MV-4-11 (cell line): ENCODE measurements at regions not wholly inside any gene's neighbourhood (a gene's known extent, or its start where the extent isn't known, plus 50 kb on each side); places are given as distances from the start of the nearest gene placed in this dataset.
"Not testable (repeated sequence)": the region's sequence is repeated elsewhere in the genome, so short reads cannot be mapped to it uniquely, and the experiment has no call there.

ENCODE experiments used
- DNase-seq: peaks from one replicate; lab custom pipeline; 2025; lab: John Stamatoyannopoulos, UW

GRCh38 chr7:82624965-82625364 lies 181.4 kb upstream of the CACNA2D1 start:
- DNase-seq = no peak

GRCh38 chr7:82624337-82624736 lies 180.8 kb upstream of the CACNA2D1 start:
- DNase-seq = no peak

DNA sequence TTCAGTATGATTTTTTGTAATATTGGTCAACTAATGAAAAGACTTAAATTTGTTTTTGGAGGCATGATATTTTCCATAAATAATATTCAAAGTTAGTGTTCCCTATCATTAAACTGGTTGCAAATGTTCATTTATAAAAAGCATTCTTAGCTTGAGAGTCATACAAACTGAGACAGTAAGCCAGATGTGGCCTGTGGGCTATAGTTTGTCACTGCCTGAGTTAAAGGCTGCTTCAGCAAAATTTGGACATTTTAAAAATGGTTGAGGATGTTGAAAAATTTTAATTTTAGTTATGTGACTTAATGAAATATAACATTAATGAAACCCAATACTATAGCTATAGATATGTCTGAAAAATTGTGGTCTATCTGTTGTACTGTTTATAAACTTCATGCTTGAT lies 180.2 kb upstream of the CACNA2D1 start:
- no peak for DNase-seq

- no peak for DNase-seq
Measured at GRCh38 chr7:82617156-82617555, 173.6 kb upstream of the CACNA2D1 start.

- peak; percentile 90 for DNase-seq
Measured at GRCh38 chr7:82616059-82616728, 172.6 kb upstream of the CACNA2D1 start.

- peak; percentile 94 for DNase-seq
Measured at GRCh38 chr7:82615527-82615926, 171.9 kb upstream of the CACNA2D1 start.

DNA sequence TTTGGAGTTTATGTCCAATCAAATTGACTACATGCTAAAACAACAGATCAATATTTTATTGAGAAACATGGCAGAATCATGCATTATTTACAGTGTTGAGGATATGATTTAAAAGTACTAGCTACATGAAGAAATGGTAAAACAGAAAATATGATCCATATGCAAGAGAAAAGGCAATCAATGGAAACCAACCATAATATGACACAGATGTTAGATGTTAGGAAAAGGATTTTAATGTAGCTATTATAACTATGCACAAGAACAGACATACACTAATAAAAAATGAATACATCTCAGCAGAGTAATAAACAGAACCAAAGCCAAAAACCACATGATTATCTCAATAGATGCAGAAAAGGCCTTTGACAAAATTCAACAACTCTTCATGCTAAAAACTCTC lies 166.2 kb upstream of the CACNA2D1 start:
- DNase-seq = no peak

- DNase-seq = peak; percentile 15
Measured at GRCh38 chr7:82605247-82605864, 161.8 kb upstream of the CACNA2D1 start.

- DNase-seq = no peak
Measured at GRCh38 chr7:82602066-82602465, 158.5 kb upstream of the CACNA2D1 start.

DNA sequence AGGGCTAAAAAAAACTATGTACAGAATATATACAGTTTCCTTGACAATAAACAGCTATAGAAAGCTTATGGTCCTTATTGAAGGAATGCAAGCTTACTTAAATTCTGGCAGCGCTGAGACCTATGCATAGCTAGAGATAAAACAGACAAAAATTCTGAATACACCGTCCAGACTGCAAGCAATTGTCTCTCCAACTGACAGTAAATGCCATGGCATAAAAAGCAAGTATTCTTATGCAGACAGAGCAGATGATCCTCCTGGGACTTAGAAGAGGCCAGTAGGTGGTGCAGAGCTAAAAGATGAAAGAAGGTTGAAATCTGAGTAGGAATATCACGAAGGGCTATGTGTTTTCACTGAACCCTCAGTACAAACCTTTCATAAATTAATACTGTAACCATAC lies 157.0 kb upstream of the CACNA2D1 start:
- DNase-seq = no peak

- no peak for DNase-seq
Measured at GRCh38 chr7:82599895-82600294, 156.3 kb upstream of the CACNA2D1 start.

DNA sequence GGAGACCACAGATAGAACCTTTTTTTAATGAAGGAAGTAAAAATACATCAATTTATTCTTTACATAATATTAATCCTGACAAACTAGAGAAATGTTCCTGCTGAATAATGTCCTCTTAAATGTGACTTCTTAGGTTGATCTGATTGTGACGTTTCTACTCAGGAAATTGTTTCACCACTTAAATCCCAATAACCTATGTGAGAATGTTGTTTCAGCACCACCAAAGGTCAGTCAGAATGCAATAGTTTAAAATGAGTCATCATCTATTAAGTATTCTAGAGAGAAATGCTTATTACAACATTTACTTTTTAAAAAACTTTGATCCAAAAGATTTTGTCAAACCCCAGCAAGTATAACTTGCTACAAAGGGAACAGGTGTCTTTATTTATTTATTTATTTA lies 155.4 kb upstream of the CACNA2D1 start:
- no peak for DNase-seq

DNA sequence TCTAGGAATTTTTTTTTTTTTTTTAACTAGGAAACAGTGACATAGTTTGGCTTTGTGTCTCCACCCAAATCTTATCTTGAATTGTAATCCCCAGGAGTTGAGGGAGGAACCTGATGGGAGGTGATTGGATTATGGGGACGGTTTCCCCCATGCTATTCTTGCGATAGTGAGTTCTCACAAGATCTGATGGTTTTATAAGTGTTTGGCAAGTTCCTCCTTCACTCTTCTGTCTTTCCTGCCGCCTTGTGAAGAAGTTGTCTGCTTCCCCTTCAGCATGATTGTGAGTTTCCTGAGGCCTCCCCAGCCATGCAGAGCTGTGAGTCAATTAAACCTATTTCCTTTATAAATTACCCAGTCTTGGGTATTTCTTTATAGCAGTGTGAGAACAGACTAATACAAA lies 152.2 kb upstream of the CACNA2D1 start:
- DNase-seq = peak; percentile 42

GRCh38 chr7:82595176-82595575 lies 151.6 kb upstream of the CACNA2D1 start:
- DNase-seq = no peak

GRCh38 chr7:82594665-82595064 lies 151.1 kb upstream of the CACNA2D1 start:
- DNase-seq = no peak

DNA sequence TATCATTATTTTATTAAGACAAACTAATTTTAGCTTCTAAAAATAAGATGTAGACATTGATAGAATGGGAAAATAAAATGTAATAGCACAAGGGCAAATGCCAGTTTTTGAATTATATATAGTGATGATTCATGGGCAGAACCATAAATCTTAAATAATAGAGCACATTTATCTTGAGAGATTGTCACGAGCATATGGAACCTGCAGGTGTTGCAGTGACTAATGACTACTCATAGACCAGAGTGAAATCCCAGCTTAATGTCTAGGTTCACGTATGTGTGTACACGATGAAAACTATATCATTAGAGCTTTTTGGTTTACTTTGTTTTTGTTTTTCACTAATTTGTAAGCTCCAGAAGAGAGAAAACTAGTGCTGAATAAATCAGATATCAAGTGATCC lies 150.2 kb upstream of the CACNA2D1 start:
- DNase-seq = no peak

DNA sequence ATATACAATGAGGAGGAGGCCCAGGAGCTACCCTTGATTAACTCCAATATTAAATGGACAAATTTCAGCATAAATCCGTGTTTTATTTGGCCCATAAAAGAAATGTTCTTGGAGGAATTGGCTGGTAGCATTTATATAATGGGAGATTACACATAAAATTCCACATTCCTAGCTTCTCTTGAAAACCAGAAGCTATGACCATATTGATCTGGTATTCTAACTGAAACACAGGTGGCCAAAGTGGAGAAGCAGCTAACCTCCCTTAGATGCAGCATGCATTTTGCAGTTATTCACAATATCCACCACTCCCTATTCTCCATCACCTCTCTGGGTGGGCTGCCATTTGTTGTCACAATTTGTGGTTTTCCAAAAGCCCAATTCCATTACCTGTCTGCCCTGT lies 148.8 kb upstream of the CACNA2D1 start:
- DNase-seq = no peak

DNA sequence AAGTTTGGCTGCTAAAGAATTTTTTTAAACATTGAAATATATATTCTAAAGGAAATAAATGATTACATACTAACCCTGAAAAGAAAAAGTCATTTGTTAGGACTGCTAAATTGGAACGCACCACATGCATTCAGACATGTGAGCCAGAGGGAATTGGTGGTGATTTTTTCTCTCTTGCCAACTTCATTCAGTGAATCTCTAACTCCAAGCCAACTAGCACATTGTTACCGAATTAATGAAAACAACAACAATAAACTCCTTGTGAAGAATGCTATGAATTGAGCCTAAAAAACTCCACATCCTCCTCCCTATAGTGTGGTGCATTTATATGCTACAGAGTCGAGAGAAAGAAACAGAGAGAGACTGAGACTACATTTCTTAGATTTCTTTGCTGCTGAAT lies 135.5 kb upstream of the CACNA2D1 start:
- no peak for DNase-seq

DNA sequence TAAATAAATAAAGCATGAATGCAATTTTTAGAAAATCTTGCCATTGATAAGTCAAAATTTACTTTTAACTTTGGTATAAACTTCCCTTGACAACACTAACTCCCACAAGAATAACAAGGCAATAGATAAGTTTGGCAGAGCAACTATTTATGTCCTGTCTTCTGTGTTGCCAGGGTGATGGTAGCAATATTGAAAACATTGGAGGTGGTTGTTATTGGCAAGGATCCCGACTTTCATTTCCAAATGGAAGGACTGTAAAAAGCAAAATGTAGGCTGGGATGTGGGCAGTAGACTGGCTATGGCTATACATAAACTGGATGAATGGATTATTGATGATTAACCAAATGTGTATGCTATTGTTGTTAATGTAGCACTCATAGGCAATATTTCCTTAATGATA lies 134.9 kb upstream of the CACNA2D1 start:
- no peak for DNase-seq

- DNase-seq = peak; percentile 46
Measured at GRCh38 chr7:82572195-82572880, 128.8 kb upstream of the CACNA2D1 start.

DNA sequence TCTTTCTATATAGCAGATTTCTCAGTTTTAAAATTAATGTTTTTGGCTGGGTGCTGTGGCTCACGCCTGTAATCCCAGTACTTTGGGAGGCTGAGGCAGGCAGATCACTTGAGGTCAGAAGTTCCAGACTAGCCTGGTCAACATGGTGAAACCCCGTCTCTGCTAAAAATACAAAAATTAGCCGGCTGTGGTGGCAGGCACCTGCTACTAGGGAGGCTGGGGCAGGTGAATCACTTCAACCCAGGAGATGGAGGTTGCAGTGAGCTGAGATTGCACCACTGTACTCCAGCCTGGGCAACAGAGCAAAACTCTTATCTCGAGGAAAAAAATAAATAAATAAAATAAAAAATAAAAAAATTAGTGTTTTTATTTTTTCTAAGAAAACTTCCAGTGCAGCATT lies 127.5 kb upstream of the CACNA2D1 start:
- DNase-seq = not testable (repeated sequence)

DNA sequence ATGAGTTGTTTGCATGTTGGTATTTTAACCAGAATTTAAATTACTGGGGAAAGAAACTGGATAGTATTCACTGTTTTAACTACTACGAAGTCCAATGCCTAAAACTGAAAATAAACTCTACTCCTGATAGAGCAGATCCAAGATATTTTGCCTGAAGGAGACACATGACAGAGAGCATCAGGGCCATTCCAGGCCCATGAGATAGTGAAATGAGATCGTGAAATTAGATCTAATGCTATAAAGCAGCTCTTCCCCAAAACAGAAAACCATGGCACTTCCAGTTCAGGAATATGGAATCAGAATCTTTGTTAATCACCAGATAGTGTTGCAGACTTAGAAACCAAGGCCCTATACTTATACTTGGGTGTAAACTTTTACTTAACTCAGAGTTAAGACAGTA lies 124.3 kb upstream of the CACNA2D1 start:
- no peak for DNase-seq

- no peak for DNase-seq
Measured at GRCh38 chr7:82567356-82567755, 123.8 kb upstream of the CACNA2D1 start.

DNA sequence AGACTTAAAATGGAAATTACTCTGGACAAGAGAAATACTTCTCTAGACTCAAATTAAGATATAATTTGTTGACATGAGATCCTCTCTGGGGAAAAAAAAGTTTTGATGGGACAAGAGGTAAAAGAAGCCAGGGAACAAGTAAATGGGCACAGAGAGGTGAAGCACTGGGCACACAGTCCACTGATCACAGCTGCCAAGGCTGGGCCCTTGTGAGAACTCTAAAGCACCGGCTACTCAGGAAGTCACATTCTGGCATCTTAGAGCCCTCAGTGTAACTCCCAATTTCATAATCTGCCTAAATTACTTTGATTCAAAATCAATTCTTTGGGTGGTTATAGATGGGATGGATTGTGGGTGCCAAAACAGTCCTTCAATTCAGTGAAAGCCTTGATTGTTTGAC lies 123.2 kb upstream of the CACNA2D1 start:
- DNase-seq = no peak
